Effector memory CD8-positive, alpha-beta T cell (primary cell): ENCODE measurements at regions not wholly inside any gene's neighbourhood (a gene's known extent, or its start where the extent isn't known, plus 50 kb on each side); places are given as distances from the start of the nearest gene placed in this dataset.

Experiments used
- ATAC-seq: fragments of 150-1000 bp; cut with Tn5 transposase; replicated peaks from 2 replicates; pipeline ENCODE4 v1.10.0; 2021; ENCODE audit warnings: mild to moderate bottlenecking, moderate library complexity
- DNase-seq, 3 experiments: peaks; one replicate each; pipeline ENCODE4 v3.0.0; 2021
- H3K27ac Mint-ChIP-seq, 2 donors: one replicate each; pipeline ENCODE4 v1.8.0; 2022; ENCODE audit warnings: mild to moderate bottlenecking in 2 of 2, mixed read lengths in 2 of 2, moderate library complexity in 2 of 2
- H3K27me3 Mint-ChIP-seq, 2 donors: one replicate each; pipeline ENCODE4 v1.8.0; 2022; ENCODE audit warnings: mixed read lengths in 2 of 2
- H3K36me3 Mint-ChIP-seq: one replicate; pipeline ENCODE4 v1.8.0; 2022; ENCODE audit warnings: mild to moderate bottlenecking, moderate library complexity, mixed read lengths; ENCODE audit not compliant: insufficient read depth
- H3K4me1 Mint-ChIP-seq, 2 donors: one replicate each; pipeline ENCODE4 v1.8.0; 2022; ENCODE audit warnings: low read depth in 2 of 2, mixed read lengths in 2 of 2
- H3K4me3 Mint-ChIP-seq, 2 donors: one replicate each; pipeline ENCODE4 v1.8.0; 2022; ENCODE audit warnings: mild to moderate bottlenecking in 2 of 2, mixed read lengths in 2 of 2, moderate library complexity in 2 of 2
- H3K9me3 Mint-ChIP-seq, 2 donors: one replicate each; pipeline ENCODE4 v1.8.0; 2022; ENCODE audit warnings: mixed read lengths in 2 of 2

- H3K27me3 Mint-ChIP-seq: no peaks in the 10 kb centered on the region
- no peaks in the 10 kb centered on the region for H3K4me1 Mint-ChIP-seq
- no peak overlapping the region for H3K27ac Mint-ChIP-seq
- no peak for DNase-seq
- peaks cover 8 to 12% of the 10 kb centered on the region in 2 donors for H3K9me3 Mint-ChIP-seq
- H3K36me3 Mint-ChIP-seq: no peaks in the 10 kb centered on the region
- no peak for ATAC-seq
- H3K4me3 Mint-ChIP-seq: no peak overlapping the region
Measured at GRCh38 chr13:110097013-110097412, 209.9 kb downstream of the COL4A1 start.

- Mint-ChIP-seq H3K4me1 (no peaks in the 10 kb centered on the region), H3K36me3 (no peaks in the 10 kb centered on the region), H3K27ac (no peak overlapping the region), H3K9me3 (peaks cover 0 to 6% of the 10 kb centered on the region in 2 donors), H3K27me3 (no peaks in the 10 kb centered on the region), H3K4me3 (no peak overlapping the region)
- DNase-seq (no peak), ATAC-seq (no peak)
Measured at GRCh38 chr13:110092831-110093247, 214.1 kb downstream of the COL4A1 start.

- Mint-ChIP-seq H3K36me3 (no peaks in the 10 kb centered on the region), H3K4me3 (no peak overlapping the region), H3K27ac (no peak overlapping the region), H3K9me3 (peaks cover 0 to 4% of the 10 kb centered on the region in 2 donors), H3K4me1 (no peaks in the 10 kb centered on the region), H3K27me3 (no peaks in the 10 kb centered on the region)
- no peak for ATAC-seq
- DNase-seq: no peak
Measured at GRCh38 chr13:110089815-110090214, 217.1 kb downstream of the COL4A1 start.

GRCh38 chr13:110089100-110089499 is 217.9 kb downstream of the COL4A1 start:
- no peak overlapping the region for H3K4me3 Mint-ChIP-seq
- H3K27ac Mint-ChIP-seq: no peak overlapping the region
- no peak for DNase-seq
- H3K36me3 Mint-ChIP-seq: no peaks in the 10 kb centered on the region
- peaks cover 0 to 4% of the 10 kb centered on the region in 2 donors for H3K9me3 Mint-ChIP-seq
- H3K4me1 Mint-ChIP-seq: no peaks in the 10 kb centered on the region
- ATAC-seq: no peak
- no peaks in the 10 kb centered on the region for H3K27me3 Mint-ChIP-seq

- Mint-ChIP-seq H3K9me3 (peaks cover 0 to 9% of the 10 kb centered on the region in 2 donors), H3K4me1 (no peaks in the 10 kb centered on the region), H3K27me3 (peaks cover 0 to 7% of the 10 kb centered on the region in 2 donors), H3K4me3 (no peak overlapping the region), H3K27ac (no peak overlapping the region), H3K36me3 (no peaks in the 10 kb centered on the region)
- ATAC-seq (no peak), DNase-seq (no peak)
Measured at GRCh38 chr13:110073982-110074381, 233.0 kb downstream of the COL4A1 start.

- DNase-seq (no peak), ATAC-seq (no peak)
- Mint-ChIP-seq H3K27me3 (no peaks in the 10 kb centered on the region), H3K4me3 (no peak overlapping the region), H3K4me1 (no peaks in the 10 kb centered on the region), H3K27ac (no peak overlapping the region), H3K36me3 (no peaks in the 10 kb centered on the region), H3K9me3 (peaks cover 0 to 2% of the 10 kb centered on the region in 2 donors)
Measured at GRCh38 chr13:110070511-110071120, 236.3 kb downstream of the COL4A1 start.

- no peak overlapping the region for H3K4me3 Mint-ChIP-seq
- no peaks in the 10 kb centered on the region for H3K27me3 Mint-ChIP-seq
- peaks cover 0 to 2% of the 10 kb centered on the region in 2 donors for H3K9me3 Mint-ChIP-seq
- H3K4me1 Mint-ChIP-seq: no peaks in the 10 kb centered on the region
- ATAC-seq: no peak
- no peaks in the 10 kb centered on the region for H3K36me3 Mint-ChIP-seq
- H3K27ac Mint-ChIP-seq: no peak overlapping the region
- DNase-seq: no peak
Measured at GRCh38 chr13:110070046-110070445, 236.9 kb downstream of the COL4A1 start.

- no peak overlapping the region for H3K27ac Mint-ChIP-seq
- no peaks in the 10 kb centered on the region for H3K36me3 Mint-ChIP-seq
- H3K4me1 Mint-ChIP-seq: no peaks in the 10 kb centered on the region
Measured at GRCh38 chr13:110068176-110068473, 238.8 kb downstream of the COL4A1 start.

GRCh38 chr13:110067355-110068175 is 239.4 kb downstream of the COL4A1 start:
- H3K9me3 Mint-ChIP-seq: no peaks in the 10 kb centered on the region
- H3K4me1 Mint-ChIP-seq: no peaks in the 10 kb centered on the region
- H3K4me3 Mint-ChIP-seq: no peak overlapping the region
- no peak for ATAC-seq
- H3K27ac Mint-ChIP-seq: no peak overlapping the region
- H3K36me3 Mint-ChIP-seq: no peaks in the 10 kb centered on the region
- no peak for DNase-seq
- H3K27me3 Mint-ChIP-seq: no peaks in the 10 kb centered on the region

More at GRCh38 chr13:110068176-110068473, 238.8 kb downstream of the COL4A1 start:
- no peaks in the 10 kb centered on the region for H3K27me3 Mint-ChIP-seq
- no peak overlapping the region for H3K4me3 Mint-ChIP-seq
- ATAC-seq: no peak
- DNase-seq: no peak
- H3K9me3 Mint-ChIP-seq: no peaks in the 10 kb centered on the region

GRCh38 chr13:110065780-110066179 is 241.2 kb downstream of the COL4A1 start:
- no peak for ATAC-seq
- no peaks in the 10 kb centered on the region for H3K9me3 Mint-ChIP-seq
- H3K4me1 Mint-ChIP-seq: no peaks in the 10 kb centered on the region
- no peaks in the 10 kb centered on the region for H3K27me3 Mint-ChIP-seq
- H3K27ac Mint-ChIP-seq: no peak overlapping the region
- no peak overlapping the region for H3K4me3 Mint-ChIP-seq
- DNase-seq: no peak
- no peaks in the 10 kb centered on the region for H3K36me3 Mint-ChIP-seq

- Mint-ChIP-seq H3K27me3 (no peaks in the 10 kb centered on the region), H3K36me3 (no peaks in the 10 kb centered on the region), H3K27ac (no peak overlapping the region), H3K9me3 (no peaks in the 10 kb centered on the region), H3K4me3 (no peak overlapping the region), H3K4me1 (no peaks in the 10 kb centered on the region)
- ATAC-seq (no peak), DNase-seq (no peak)
Measured at GRCh38 chr13:110063490-110064421, 243.2 kb downstream of the COL4A1 start.

GRCh38 chr13:110062777-110063442 is 244.0 kb downstream of the COL4A1 start:
- no peaks in the 10 kb centered on the region for H3K9me3 Mint-ChIP-seq
- ATAC-seq (no peak), DNase-seq (no peak)
- no peak overlapping the region for H3K27ac Mint-ChIP-seq
- H3K27me3 Mint-ChIP-seq: no peaks in the 10 kb centered on the region
- no peaks in the 10 kb centered on the region for H3K4me1 Mint-ChIP-seq
- H3K4me3 Mint-ChIP-seq: no peak overlapping the region
- no peaks in the 10 kb centered on the region for H3K36me3 Mint-ChIP-seq

GRCh38 chr13:110062077-110062776 is 244.7 kb downstream of the COL4A1 start:
- peaks cover 0 to 3% of the 10 kb centered on the region in 2 donors for H3K27me3 Mint-ChIP-seq
- no peaks in the 10 kb centered on the region for H3K4me1 Mint-ChIP-seq
- no peaks in the 10 kb centered on the region for H3K36me3 Mint-ChIP-seq
- DNase-seq (no peak), ATAC-seq (no peak)
- no peak overlapping the region for H3K27ac Mint-ChIP-seq
- no peaks in the 10 kb centered on the region for H3K9me3 Mint-ChIP-seq
- no peak overlapping the region for H3K4me3 Mint-ChIP-seq
